GM10248 (cell line): ENCODE measurements at regions not wholly inside any gene's neighbourhood (a gene's known extent, or its start where the extent isn't known, plus 50 kb on each side); places are given as distances from the start of the nearest gene placed in this dataset.

Experiments used
- CTCF ChIA-PET: fragments of 300-600 bp; sonication (Branson Sonifier 250); formaldehyde crosslinking; extraction: SDS; loops from one replicate; lab custom pipeline; 2021; ENCODE audit warnings: antibody characterized with exemption; lab: Yijun Ruan, JAX
- POLR2A ChIA-PET: fragments of 350-650 bp; sonication (Branson Sonifier 250); formaldehyde crosslinking; extraction: SDS; loops from one replicate; lab custom pipeline; 2020; ENCODE audit warnings: antibody characterized with exemption; lab: Yijun Ruan, JAX
- DNase-seq: peaks from one replicate; pipeline ENCODE4 v3.0.0; 2012; ENCODE audit errors: extremely low spot score
- TF ChIP-seq, protein P1 (sequence below): IDR thresholded peaks from 2 replicates; pipeline ENCODE4 v1.5.1; 2012; ENCODE audit warnings: mild to moderate bottlenecking, low read depth; ENCODE audit errors: extremely low read depth, missing control alignments, control extremely low read depth

DNA sequence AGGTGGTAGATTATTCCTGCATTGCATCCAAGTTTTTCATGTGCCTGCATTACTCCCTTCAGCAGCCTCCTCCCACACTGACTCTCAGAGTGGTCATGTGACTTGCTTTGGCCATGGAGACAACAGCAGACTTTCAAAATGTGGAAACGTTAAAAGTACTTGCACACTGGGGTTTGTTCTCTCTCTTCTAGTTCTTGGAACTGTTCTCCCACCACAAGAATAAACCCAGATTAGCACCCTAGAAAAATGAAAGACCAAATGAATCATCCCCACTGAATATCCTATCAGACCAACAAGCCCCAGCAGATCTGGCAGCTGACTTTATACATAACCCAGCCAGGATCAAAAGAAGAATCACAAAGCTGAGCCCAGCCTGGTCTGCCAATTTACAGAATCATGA lies 398.5 kb downstream of the VPS13C start:
- POLR2A ChIA-PET: no interaction called here
- TF ChIP-seq, protein P1, sequence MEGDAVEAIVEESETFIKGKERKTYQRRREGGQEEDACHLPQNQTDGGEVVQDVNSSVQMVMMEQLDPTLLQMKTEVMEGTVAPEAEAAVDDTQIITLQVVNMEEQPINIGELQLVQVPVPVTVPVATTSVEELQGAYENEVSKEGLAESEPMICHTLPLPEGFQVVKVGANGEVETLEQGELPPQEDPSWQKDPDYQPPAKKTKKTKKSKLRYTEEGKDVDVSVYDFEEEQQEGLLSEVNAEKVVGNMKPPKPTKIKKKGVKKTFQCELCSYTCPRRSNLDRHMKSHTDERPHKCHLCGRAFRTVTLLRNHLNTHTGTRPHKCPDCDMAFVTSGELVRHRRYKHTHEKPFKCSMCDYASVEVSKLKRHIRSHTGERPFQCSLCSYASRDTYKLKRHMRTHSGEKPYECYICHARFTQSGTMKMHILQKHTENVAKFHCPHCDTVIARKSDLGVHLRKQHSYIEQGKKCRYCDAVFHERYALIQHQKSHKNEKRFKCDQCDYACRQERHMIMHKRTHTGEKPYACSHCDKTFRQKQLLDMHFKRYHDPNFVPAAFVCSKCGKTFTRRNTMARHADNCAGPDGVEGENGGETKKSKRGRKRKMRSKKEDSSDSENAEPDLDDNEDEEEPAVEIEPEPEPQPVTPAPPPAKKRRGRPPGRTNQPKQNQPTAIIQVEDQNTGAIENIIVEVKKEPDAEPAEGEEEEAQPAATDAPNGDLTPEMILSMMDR: no peak
- no peak for DNase-seq
- CTCF ChIA-PET: interaction anchor here (0.7 to 2.7 kb wide), 2 partner anchors 9 to 31 kb away, joined by 3 to 7 read pairs; no protein-coding TSS in a partner anchor

DNA sequence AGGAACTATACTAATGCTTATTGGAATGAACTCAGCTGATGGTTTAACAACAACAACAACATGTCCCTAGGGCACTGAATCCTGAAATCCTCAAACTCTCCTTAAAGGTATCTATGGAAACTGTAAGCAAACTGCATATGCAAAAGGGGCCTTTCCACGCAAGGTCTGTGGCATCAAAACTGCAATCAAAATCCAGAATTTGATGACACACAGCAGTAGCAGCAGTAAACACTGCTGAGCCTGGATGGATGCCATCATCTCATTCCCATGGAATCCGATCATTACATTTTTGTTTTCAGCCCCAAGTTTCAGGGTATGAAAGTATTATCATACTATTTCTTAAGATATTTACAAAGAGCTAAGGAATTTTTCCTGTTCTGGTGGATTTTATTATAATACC lies 399.7 kb downstream of the VPS13C start:
- no peak for DNase-seq
- ChIA-PET CTCF (interaction anchor here (1.4 kb wide), 1 partner anchor 11 kb away, joined by 4 read pairs; no protein-coding TSS in a partner anchor), POLR2A (no interaction called here)
- TF ChIP-seq, protein P1: no peak

DNA sequence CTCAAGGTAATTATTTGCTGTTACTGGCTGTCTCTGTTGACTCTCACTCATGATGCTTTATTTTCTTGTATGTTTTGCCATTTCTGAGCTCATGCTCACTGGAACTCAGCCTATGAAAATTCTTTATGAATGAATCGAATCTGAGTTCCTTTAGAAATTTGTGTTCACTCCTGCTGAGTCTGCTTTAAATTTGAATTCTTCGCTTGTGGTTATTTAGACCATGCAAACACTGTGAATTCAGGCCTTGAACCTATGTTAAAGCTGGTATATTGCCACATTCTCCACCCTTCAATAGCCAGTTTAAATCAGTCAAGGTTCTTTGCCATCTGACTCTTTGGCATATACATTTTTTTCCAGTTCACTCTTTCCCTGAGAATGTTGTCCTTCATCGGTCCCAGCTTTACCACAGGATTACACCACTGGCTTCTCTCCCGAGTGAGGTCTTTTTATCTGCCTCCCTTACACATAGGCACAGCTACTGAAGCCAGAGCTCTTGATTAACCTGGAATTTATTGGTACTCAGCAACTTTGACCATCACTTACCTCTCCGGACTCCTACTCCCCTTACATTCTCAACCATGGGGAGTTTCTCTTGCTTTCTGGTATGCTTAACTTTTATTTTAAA lies 400.6 kb downstream of the VPS13C start:
- POLR2A ChIA-PET: no interaction called here
- TF ChIP-seq, protein P1: no peak
- CTCF ChIA-PET: interaction anchor here (0.7 to 1.4 kb wide), 2 partner anchors 12 to 71 kb away, joined by 3 to 4 read pairs; no protein-coding TSS in a partner anchor
- no peak for DNase-seq

DNA sequence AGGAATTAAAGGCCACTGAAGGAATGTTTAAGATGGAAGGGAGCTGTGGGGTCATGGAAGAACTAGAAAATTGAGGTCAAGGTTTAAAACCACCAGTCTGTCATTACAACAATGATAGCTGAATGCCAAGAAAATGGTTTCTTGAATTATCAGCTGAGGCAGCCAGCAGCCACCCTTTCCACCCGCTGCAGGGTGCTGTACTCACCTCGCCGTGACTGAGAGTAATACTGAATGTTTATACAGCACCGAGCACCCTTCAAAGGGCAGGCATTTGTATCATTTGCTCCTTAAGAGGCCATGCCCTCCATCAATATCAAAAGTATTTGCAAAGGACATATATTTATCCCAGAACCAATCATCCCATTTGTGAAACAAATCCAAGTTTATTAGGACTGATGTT lies 402.8 kb downstream of the VPS13C start:
- no peak for DNase-seq
- ChIA-PET CTCF (no interaction called here), POLR2A (no interaction called here)
- TF ChIP-seq, protein P1: no peak

DNA sequence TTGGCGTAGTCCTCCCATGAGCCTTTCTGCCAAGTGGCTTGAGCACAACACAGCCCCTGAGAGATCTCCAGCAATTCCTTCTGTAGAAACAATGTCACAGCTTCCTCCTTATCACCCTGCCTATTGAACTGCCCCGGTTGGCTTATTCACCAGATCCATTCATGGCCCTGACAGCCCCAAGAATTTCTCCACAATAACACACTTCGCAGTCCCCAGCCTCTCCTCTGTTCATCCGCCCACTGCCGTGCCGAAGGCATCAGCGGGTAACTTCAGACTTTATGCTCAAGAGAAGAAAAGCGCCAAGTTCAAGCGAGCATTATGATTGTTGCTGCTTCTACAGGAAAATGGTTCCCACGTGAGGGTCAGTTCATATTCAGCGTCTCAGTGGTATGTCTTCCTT lies 403.9 kb downstream of the VPS13C start:
- POLR2A ChIA-PET: no interaction called here
- CTCF ChIA-PET: interaction anchor here (0.7 to 1.3 kb wide), 2 partner anchors 10 to 36 kb away, joined by 3 read pairs; no protein-coding TSS in a partner anchor
- no peak for DNase-seq
- TF ChIP-seq, protein P1: no peak

DNA sequence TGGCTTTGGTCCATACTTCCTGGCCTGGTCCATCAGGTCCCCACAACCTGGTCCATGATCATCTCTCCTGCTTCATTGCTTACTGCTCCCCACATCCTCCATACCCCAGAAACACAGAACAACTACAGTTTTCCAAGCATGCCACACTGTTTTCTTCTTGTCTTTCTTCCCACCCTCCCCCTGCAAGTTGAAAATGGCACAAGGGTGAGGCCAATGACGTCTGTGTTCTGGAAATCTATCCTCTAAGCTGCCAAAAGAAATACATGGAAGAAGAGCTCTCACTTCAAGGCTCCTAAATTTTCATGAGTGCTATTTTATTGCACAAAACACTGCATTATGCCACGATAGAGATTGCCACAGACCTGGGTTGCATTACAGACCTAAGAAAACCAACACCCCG lies 404.4 kb downstream of the VPS13C start:
- no peak for DNase-seq
- POLR2A ChIA-PET: no interaction called here
- TF ChIP-seq, protein P1: no peak
- CTCF ChIA-PET: interaction anchor here (0.7 to 1.3 kb wide), 2 partner anchors 10 to 35 kb away, joined by 3 read pairs; no protein-coding TSS in a partner anchor

DNA sequence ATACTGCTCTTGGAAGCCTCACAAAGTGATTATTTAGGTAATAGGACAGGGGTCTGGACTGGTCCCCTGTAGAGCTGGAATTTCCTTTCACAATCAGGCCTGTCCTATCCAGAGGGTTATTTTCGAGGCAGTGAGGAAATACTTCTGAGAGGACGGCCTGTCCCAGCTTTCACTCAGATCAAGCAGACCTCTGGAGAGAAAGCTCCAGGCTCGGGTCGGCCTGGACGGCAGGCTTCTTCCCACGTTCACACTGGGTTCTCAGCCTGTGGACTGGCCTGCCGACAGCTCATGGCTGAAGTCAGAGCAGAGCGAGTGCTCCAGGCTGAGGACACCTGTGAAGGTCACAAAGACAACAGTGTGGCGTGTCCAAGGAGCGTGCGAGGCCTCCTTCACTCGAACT lies 405.3 kb downstream of the VPS13C start:
- DNase-seq: no peak
- POLR2A ChIA-PET: no interaction called here
- CTCF ChIA-PET: interaction anchor here (0.8 to 1.2 kb wide), 2 partner anchors 9 to 25 kb away, joined by 3 read pairs; no protein-coding TSS in a partner anchor
- TF ChIP-seq, protein P1: no peak
